HG03565 (cell line): ENCODE measurements at regions not wholly inside any gene's neighbourhood (a gene's known extent, or its start where the extent isn't known, plus 50 kb on each side); places are given as distances from the start of the nearest gene placed in this dataset.
"Not testable (repeated sequence)": the region's sequence is repeated elsewhere in the genome, so short reads cannot be mapped to it uniquely, and the experiment has no call there.

Experiments
- ATAC-seq: cut with Tn5 transposase; IDR thresholded peaks from one replicate; pipeline ENCODE4 v1.9.1; 2021; ENCODE audit warnings: mild to moderate bottlenecking, moderate library complexity; ENCODE audit not compliant: unreplicated experiment

DNA sequence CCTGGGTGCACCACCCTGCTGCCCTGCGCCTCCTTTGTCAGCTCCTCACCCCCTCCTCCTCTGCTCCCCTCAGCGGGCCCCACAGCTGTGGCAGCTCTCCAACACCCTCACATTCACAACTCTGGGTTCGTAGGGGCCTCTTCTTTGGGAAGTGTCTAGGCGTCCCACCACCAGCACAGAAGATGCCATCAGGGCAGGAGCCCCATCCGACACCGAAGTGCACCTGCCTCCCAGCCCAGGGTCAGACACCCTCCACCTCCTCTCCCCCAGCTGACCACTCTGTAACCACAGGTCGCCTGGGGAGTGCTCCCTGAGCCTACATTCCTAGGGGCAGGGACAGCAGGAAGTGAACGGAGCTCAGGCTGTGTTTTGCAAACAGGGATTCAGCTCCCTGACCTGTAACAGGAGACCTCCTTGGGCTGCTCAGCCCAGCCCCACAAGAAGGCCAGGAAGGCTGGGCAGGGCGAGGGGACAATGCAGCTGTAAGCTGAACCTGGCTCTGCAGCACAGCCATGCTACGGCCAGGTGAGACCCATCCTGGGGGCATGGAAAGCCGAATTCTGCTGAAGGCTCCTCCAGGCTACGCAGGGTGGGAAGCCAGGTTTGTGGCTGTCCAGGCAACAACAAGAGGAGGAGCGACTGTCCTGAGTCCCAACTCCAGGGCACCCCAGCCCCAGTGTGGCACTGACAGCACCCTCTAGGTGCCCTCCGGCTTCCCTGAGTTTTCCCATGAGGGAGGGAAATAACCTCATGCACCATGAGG lies 269.0 kb downstream of the GOLGA6L6 start:
- ATAC-seq, result no peak

DNA sequence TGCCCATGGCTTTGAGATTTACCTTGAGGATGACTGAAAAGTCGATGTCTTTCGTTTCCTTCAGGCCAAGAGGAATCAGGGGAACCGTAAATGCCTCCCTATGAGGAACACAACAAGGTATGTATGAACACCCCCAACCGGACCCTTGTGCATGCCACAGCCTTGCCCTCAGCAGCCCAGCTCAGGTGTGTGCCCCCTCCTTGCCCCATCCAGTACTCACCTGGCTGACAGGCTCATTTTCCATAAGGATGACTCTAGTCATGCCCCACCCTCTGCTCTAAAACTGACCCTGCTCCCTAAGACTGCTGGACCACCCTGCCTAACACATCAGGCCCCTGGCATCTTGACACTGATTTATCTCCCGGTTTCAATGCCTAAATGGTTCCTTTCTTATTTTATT lies 270.0 kb downstream of the GOLGA6L6 start:
- ATAC-seq, result no peak

DNA sequence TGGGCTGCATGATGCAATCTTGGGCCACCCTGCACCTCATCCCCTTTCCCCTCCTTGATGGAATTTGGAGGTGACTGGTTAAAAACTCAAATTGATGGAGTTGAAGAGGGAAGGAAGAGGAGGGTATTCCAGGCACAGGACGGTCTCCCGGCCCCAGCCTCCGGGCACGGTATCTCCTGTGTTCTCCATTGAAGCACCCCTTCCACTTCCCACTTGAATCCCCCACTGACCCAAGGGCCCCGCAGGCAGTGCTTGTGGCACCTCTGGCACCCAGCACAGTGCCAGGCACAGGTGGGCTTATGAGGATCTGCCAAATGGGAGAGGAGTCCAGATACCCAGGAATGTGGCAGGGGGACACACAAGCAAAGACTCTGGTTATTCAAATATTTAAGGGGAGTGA lies 271.6 kb downstream of the GOLGA6L6 start:
- ATAC-seq, result not testable (repeated sequence)

GRCh38 chr15:20267996-20268395 lies 273.6 kb downstream of the GOLGA6L6 start:
- not testable (repeated sequence) for ATAC-seq

DNA sequence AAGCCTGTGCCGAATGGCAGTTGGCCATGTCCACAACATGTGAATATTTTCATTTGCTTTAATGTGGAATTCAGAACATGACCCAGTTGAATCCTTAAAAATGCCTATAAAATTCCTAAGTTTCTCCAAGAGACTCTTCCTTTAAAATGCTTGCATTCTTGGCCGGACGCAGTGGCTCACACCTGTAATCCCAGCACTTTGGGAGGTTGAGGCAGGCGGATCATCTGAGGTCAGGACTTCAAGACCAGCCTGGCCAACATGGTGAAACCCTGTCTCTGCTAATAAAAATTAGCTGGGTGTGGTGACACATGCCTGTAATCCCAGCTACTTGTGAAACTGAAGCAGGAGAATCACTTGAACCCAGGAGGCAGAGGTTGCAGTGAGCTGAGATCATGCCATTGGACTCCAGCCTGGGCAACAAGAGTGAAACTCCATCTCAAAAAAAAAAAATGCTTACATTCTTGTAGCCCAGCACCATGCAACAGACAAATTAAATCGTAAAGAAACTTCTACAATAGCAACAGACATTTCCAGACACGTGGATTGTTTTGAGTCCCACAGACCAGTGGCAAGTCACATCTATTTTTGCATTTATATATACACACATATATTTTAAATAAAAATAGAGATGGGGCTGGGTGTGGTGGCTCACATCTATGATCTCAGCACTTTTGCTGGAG lies 274.4 kb downstream of the GOLGA6L6 start:
- ATAC-seq, result not testable (repeated sequence)

GRCh38 chr15:20265710-20266109 lies 275.9 kb downstream of the GOLGA6L6 start:
- ATAC-seq, result not testable (repeated sequence)

- not testable (repeated sequence) for ATAC-seq
Measured at GRCh38 chr15:20261321-20262280, 280.0 kb downstream of the GOLGA6L6 start.

- not testable (repeated sequence) for ATAC-seq
Measured at GRCh38 chr15:20260650-20261049, 280.9 kb downstream of the GOLGA6L6 start.

DNA sequence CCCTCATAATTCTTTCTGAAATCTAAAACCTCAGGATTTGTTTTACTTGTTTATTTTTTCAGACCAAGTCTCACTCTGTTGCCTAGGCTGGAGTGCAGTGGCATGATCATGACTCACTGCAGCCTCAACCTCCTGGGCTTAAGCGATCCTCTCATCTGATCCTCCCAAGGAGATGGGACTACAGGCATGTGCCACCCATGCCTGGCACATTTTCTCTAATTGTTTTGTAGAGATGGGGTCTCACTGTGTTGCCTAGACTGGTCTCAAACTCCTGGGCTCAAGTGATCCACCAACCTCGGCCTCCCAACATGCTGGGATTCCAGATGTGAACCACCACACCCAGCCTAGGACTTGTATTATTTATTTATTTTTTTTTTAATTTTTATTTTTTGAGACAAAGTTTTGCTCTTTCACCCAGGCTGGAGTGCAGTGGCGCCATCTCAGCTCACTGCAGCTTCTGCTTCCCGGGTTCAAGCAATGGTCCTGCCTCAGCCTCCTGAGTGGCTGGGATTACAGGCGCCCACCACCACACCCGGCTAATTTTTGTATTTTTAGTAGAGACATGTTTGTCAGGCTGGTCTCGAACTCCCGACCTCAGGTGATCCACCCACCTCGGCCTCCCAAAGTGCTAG lies 281.9 kb downstream of the GOLGA6L6 start:
- ATAC-seq, result not testable (repeated sequence)

DNA sequence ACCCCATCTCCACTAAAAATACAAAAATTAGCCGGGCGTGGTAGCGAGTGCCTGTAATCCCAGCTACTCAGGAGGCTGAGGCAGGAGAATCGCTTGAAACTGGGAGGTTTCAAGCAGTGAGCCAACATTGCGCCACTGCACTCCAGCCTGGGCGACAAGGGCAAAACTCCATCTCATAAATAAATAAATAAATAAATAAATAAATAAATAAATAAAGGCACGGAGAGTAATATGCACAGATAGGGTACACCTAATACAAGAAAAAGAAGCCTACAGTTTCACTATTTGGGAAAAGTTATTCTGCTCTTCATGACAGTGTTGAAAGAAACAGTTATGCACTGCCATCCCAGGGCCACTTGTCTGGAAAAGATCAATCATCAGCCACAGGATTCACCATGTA lies 285.2 kb downstream of the GOLGA6L6 start:
- ATAC-seq, result not testable (repeated sequence)

DNA sequence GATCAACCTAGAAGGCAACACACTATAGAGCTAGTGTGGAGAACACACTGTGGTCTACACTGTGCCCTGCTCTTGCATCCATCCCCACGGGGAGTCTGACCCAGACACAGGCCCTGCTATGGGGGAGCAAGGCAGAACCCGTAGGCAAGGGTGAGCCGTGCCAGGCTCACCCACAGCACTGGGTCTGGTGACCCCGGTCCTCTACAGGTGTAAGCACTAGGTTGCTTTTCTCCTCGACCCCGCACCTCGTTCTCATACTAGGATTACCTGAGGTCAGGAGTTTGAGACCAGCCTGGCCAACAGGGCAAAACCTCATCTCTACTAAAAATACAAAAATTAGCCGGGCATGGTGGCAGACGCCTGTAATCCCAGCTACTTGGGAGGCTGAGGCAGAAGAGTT lies 286.0 kb downstream of the GOLGA6L6 start:
- not testable (repeated sequence) for ATAC-seq

- ATAC-seq, result not testable (repeated sequence)
Measured at GRCh38 chr15:20253047-20253615, 288.5 kb downstream of the GOLGA6L6 start.

DNA sequence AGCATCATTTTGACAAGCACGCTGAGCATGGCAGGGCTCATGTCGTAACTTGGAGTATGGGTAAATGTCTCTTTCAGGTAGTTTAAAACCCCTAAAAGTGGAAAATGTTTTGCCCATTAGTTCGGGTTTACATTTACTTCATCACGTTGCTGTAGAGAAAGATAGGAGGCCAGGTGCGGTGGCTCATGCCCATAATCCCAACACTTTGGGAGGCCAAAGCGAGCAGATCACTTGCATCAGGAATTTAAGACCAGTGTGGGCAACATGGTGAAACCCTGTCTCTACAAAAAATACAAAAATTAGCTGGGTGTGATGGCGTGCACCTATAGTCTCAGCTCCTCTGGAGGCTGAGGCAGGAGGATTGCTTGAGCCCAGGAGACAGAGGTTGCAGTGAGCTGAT lies 289.6 kb downstream of the GOLGA6L6 start:
- not testable (repeated sequence) for ATAC-seq

- not testable (repeated sequence) for ATAC-seq
Measured at GRCh38 chr15:20251214-20252005, 290.2 kb downstream of the GOLGA6L6 start.

GRCh38 chr15:20250206-20250605 lies 291.4 kb downstream of the GOLGA6L6 start:
- ATAC-seq, result not testable (repeated sequence)

DNA sequence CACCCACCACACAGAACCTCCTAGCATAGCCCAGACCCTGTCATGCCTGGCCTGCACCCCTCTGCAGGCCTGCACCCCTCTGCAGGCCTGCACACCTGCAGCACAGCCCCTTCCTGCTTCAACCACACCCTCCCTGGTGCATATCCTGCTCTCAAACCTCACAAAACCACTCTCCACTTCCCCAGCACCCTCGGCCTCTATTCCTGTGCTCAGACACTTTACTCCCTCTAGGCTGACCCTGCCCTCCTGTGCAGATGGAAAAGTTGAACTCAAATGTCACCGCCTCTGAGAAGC lies 292.0 kb downstream of the GOLGA6L6 start:
- ATAC-seq, result not testable (repeated sequence)

- ATAC-seq, result not testable (repeated sequence)
Measured at GRCh38 chr15:20248434-20248833, 293.2 kb downstream of the GOLGA6L6 start.

DNA sequence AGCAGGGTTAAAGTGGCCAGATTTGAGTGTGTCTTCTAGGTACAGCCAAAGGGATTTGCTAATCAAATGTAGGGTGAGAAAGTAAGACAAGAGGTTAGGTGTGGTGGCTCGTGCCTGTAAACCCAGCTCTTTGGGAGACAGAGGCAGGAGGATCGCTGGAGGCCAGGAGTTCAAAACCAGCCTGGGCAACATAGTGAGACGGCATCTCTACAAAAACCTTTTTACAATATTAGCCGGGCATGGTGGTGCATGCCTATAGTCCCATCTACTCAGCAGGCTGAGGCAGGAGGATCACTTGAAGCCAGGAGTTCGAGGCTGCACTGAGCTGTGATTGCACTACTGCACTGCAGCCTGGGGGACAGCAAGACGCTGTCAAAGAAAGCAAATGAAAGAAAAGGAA lies 294.5 kb downstream of the GOLGA6L6 start:
- ATAC-seq, result not testable (repeated sequence)

DNA sequence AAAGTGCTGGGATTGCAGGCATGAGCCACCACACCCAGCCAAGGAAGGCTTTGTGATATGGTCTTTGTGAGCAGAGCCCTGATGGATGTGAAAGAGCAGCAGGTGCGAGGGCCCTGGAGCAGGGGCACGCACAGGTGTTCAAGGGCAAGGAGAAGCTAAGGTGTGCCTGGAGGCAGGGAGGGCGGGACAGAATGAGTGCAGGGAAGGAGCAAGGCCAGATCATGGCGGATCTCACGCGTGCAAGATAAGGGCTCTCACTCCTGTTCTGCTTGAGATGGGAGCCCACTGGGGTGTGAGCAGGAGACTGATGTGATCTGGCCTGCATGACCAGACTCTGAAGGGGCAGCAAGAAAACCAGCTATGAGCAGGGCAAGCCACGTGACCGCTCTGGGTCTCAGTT lies 295.0 kb downstream of the GOLGA6L6 start:
- not testable (repeated sequence) for ATAC-seq

- ATAC-seq, result not testable (repeated sequence)
Measured at GRCh38 chr15:20245856-20246255, 295.7 kb downstream of the GOLGA6L6 start.
